DOHH2 (cell line): ENCODE measurements at regions not wholly inside any gene's neighbourhood (a gene's known extent, or its start where the extent isn't known, plus 50 kb on each side); places are given as distances from the start of the nearest gene placed in this dataset.

ENCODE experiments used
- EZH2phosphoT487 ChIP-seq: fragments of 200-600 bp; sonication (generic); IDR thresholded peaks from 2 replicates; pipeline ENCODE4 v1.6.1; 2017; ENCODE audit warnings: borderline replicate concordance, mild to moderate bottlenecking, antibody characterized with exemption, low read length, moderate library complexity, mixed read lengths
- TF ChIP-seq, protein P1 (sequence below): fragments of 200-600 bp; sonication (generic); IDR thresholded peaks from one replicate; pipeline ENCODE4 v1.5.1; 2014; ENCODE audit warnings: antibody characterized with exemption, mild to moderate bottlenecking, low read depth, low read length; ENCODE audit not compliant: poor library complexity, severe bottlenecking

DNA sequence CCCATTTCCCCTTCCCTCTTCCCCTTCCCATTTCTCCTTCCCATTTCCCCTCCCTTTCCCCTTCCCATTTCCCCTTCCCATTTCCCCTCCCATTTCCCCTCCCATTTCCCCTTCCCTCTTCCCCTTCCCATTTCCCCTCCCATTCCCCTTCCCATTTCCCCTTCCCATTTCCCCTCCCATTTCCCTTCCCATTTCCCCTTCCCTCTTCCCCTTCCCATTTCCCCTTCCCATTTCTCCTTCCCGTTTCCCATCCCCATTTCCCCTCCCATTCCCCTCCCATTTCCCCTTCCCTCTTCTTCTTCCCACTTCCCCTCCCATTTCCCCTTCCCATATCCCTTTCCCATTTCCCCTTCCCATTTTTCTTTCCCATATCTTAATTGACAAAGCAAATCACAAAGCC is 109.0 kb downstream of the OLFM1 start:
- no peak for TF ChIP-seq EZH2phosphoT487
- TF ChIP-seq, protein P1, sequence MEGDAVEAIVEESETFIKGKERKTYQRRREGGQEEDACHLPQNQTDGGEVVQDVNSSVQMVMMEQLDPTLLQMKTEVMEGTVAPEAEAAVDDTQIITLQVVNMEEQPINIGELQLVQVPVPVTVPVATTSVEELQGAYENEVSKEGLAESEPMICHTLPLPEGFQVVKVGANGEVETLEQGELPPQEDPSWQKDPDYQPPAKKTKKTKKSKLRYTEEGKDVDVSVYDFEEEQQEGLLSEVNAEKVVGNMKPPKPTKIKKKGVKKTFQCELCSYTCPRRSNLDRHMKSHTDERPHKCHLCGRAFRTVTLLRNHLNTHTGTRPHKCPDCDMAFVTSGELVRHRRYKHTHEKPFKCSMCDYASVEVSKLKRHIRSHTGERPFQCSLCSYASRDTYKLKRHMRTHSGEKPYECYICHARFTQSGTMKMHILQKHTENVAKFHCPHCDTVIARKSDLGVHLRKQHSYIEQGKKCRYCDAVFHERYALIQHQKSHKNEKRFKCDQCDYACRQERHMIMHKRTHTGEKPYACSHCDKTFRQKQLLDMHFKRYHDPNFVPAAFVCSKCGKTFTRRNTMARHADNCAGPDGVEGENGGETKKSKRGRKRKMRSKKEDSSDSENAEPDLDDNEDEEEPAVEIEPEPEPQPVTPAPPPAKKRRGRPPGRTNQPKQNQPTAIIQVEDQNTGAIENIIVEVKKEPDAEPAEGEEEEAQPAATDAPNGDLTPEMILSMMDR, result no peak
